ENCODE measurements at regions not wholly inside any gene's neighbourhood (a gene's known extent, or its start where the extent isn't known, plus 50 kb on each side); places are given as distances from the start of the nearest gene placed in this dataset.

DNA sequence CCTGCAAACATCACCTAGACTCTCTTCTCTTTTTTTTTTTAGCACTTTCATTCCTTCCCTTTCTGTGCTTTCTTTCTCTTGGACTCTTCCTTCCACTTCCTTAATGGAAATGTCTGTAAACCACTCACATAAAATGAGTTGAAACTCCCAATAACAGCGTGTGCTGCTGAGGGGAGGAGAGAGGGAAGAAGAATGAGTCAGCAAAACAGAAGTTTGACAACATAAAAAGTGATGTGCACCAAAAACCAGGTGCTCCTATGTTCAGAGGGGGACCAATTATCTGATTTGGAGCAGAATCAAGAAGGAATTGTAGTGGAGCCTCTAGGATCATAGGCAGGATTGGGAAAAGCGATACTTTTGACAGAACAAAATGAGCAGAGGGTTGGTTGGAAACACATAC lies 712.1 kb upstream of the IGFBP3 start:
- TF ChIP-seq SP1 (IDR thresholded peaks at IDR 0.05): no peak
- no peak for TF ChIP-seq CTBP1 (IDR thresholded peaks at IDR 0.05; ENCODE audit: borderline replicate concordance)
- TF ChIP-seq L3MBTL2 (conservative IDR thresholded peaks at IDR 0.05): no peak
- TF ChIP-seq HDGF (IDR thresholded peaks at IDR 0.05; ENCODE audit: borderline replicate concordance): no peak
- no peak for TF ChIP-seq BHLHE40 (IDR thresholded peaks at IDR 0.05; ENCODE audit: borderline replicate concordance)
- TF ChIP-seq SUZ12 (IDR thresholded peaks at IDR 0.05): no peak
- no peak for TF ChIP-seq ELF4 (IDR thresholded peaks at IDR 0.05)
- TF ChIP-seq ARNT (IDR thresholded peaks at IDR 0.05): no peak
- TF ChIP-seq FOXK2 (IDR thresholded peaks at IDR 0.05): no peak

All from HEK293T (cell line).